Activated CD4-positive, alpha-beta T cell treated with anti-CD3 and anti-CD28 coated beads, Interleukin-2, Interleukin-4, amounts not matched to agents 100 ng/mL and 50 ng/mL, durations not matched to agents 16 hours and 8 hours (primary cell): ENCODE measurements at regions not wholly inside any gene's neighbourhood (a gene's known extent, or its start where the extent isn't known, plus 50 kb on each side); places are given as distances from the start of the nearest gene placed in this dataset.
"Not testable (repeated sequence)": the region's sequence is repeated elsewhere in the genome, so short reads cannot be mapped to it uniquely, and the experiment has no call there.

Experiments used
- DNase-seq: peaks from one replicate; pipeline ENCODE4 v3.0.0-alpha.2; 2020; ENCODE audit warnings: low spot score

- no peak for DNase-seq
Observed at GRCh38 chr5:25451294-25451693, 806.5 kb upstream of the CDH10 start.

- DNase-seq, result no peak
Observed at GRCh38 chr5:25448646-25449045, 803.9 kb upstream of the CDH10 start.

GRCh38 chr5:25448190-25448621 lies 803.4 kb upstream of the CDH10 start:
- no peak for DNase-seq

- DNase-seq, result not testable (repeated sequence)
Observed at GRCh38 chr5:25446061-25446420, 801.3 kb upstream of the CDH10 start.

DNA sequence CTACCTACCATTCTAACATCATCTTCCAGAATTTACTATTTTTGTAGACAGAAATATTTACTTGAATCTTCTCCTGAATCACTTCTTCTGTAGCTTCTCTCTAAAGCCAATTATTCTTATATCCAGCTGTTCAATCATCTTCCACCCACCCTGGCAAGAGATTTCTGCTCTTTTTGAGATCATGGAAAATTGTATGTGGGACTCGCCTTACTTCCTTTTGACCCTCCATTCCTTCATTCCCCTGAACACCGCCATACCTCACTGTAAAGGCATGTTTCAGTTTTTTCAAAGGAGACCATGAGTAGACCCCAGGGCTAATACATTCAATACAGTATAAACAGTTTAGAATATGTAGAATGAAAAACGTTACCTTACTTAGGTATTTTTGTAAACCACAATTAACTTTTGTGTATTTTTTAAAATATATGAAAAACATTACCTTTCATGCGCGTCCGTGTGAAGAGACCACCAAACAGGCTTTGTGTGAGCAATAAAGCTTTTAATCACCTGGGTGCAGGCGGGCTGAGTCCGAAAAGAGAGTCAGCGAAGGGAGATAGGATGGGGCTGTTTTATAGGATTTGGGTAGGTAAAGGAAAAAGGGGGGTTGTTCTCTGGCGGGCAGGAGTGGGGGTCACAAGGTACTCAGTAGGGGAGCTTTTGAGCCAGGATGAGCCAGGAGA lies 800.7 kb upstream of the CDH10 start:
- not testable (repeated sequence) for DNase-seq

GRCh38 chr5:25444697-25445096 lies 799.9 kb upstream of the CDH10 start:
- DNase-seq, result no peak

GRCh38 chr5:25441810-25442209 lies 797.0 kb upstream of the CDH10 start:
- DNase-seq, result no peak

- no peak for DNase-seq
Observed at GRCh38 chr5:25439025-25439424, 794.2 kb upstream of the CDH10 start.

GRCh38 chr5:25438375-25438774 lies 793.6 kb upstream of the CDH10 start:
- not testable (repeated sequence) for DNase-seq

GRCh38 chr5:25436452-25436851 lies 791.7 kb upstream of the CDH10 start:
- DNase-seq, result no peak

DNA sequence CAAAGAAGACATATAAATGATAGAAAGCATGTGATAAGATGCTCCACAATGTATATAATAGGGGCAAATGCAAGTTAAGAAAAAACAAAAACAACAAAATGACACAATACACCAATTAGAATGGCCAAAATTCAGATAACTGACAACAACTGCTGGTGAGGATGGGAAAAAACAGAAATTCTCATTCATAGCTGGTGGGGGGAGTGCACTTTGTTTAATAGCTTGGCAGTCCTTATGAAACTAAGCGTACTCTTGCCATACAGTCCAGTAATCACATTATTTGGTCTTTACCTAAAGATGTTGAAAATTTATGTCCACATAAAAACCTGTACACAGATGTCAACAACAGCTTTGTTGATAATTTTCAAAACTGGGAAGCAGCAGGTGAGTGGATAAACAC lies 791.1 kb upstream of the CDH10 start:
- DNase-seq, result no peak

DNA sequence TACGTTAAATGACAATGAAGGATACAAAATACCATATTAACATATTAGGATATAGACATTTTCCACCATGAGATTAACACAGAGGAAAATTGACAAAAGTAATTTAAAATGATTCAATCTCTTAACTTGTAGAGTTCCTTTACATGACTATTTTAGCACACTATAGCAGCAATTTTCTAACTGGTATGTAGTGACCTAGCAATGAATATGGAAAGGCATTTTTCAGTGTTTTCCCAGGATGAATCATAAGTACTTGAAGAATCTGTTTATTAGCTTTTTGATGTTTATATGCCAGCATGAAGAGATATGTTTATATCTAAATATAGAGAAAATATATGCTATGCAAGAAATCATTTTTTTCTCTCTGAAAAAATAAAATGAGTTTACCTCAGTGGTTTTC lies 782.5 kb upstream of the CDH10 start:
- DNase-seq, result no peak

DNA sequence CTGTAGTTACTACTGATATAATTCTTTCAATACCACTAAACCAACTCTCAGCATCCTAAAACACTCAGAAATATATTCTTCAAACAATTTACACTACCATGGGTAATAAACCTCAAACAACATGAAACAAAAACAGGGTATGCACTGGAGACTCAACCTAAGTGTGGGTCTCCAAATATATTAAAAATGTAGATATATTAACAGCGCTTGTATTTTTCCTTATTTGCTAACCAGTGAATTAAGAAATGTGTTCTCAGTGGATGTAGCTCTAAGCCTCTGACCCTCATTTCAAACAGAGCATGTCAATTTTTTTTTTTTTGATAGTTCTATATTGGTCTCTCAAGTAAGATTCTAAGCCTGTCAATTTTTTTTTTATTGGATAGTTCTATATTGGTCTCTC lies 778.5 kb upstream of the CDH10 start:
- no peak for DNase-seq

DNA sequence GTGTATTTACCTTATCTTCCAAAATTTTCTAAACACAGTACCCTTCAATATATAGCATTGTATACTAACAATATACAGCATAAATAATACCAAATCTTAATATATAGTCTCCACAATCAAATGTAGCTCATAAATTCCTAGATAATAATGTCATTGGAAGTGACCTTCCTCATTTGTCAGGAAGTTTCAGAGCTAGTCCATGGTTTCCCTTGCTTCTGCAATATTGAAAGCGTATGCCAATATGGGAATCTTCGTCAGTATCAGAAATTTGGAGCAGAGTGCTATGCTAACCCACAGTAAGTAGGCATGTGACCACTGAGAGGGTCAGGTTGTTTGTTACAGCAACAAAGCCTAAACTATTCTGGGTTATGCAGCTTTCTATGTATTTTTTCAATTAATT lies 774.9 kb upstream of the CDH10 start:
- no peak for DNase-seq

DNA sequence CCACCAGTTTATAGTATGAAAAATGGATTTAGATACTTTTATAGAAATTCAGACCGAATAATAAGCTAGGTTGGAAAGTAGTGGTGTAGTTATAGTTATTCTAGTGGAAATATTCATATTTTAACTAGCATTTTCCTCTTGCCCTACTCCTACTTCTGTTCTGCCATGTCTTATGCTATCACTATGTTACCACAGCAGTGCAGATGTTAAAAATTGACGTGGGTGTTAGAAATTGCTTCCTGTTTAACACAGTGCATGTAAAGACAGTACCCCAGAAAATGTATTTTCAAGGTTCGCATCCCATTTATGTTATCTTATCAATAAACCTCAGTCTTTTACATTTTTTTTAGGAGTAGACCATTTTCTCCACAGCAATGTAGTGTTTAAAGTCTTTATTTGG lies 774.2 kb upstream of the CDH10 start:
- no peak for DNase-seq

DNA sequence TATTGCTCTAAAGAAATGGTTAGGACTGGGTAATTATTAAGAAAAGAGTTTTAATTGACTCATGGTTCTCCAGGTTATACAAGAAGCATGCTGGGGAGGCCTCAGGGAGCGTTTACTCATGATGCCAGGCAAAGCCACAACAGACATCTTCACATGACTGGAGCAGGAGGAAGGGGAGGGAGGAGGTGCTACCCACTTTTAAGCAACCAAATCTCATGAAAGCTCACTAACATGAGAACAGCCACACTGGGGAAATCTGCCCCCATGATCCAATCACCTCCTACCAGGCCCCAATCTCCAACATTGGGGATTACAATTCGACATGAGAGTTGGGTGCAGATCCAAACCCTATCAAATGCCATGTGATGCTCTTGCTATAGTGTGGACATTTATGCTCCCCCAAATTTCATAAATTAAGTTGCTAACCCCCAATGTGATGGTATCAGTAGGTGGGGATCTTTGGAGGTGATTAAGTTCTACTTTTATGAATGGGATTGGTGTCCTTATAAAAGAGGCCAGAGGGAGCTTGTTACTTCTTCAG lies 773.6 kb upstream of the CDH10 start:
- DNase-seq, result no peak

GRCh38 chr5:25416960-25417359 lies 772.2 kb upstream of the CDH10 start:
- DNase-seq, result no peak

- no peak for DNase-seq
Observed at GRCh38 chr5:25415970-25416369, 771.2 kb upstream of the CDH10 start.

DNA sequence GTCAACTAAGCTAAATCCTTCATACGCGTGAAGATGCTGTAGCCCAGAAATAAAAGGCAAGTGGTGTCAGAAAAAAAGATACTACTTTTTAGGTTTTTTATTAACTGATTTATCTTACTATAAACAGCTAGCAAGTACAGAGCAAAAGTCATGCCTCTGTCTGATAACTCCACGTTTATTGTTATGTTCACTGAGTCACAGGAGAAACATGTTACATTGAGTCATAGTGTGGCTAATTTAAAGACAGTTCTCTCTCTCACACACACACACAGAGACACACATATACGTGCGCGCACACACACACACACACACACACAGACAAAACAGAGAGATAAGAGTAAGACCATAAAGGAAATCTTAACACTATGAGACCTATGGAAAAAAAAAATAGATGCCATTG lies 770.0 kb upstream of the CDH10 start:
- no peak for DNase-seq

DNA sequence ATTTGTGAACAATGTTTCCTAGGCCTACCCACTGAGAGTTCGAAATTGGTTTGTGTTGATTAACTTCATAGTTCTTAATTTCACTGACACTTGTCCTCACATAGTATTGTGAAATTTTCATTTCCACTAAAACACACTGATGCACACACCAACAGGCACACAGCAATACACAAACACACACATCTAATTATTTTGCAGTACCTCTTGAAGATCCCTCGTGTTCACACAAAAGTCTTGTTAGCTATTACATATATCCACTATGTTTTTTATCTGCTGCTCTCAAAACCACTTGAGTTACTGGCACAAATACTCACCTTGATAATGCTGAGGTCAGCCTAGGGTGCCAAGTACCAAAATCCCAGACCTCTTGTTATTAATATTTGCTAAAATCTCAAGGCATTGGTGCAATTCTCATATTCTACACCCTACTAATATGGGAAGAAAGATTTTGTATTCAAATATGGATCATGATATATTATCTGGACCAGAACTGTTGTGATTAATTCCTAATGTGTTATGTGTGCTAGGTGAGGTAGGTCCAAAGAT lies 767.4 kb upstream of the CDH10 start:
- no peak for DNase-seq

DNA sequence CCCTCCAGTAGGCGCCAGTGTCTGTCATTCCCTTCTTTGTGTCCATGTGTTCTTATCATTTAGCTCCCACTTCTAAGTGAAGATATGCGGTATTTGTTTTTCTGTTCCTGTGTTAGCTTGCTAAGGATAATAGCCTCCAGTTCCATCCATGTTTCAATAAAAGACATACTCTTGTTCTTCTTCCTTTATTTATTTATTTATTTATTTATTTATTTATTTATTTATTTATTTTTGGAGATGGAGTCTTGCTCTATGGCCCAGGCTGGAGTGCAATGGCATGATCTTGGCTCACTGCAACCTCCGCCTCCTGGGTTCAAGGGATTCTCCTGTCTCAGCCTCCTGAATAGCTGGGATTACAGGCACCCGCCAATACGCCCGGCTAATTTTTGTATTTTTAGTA lies 762.6 kb upstream of the CDH10 start:
- DNase-seq, result not testable (repeated sequence)

- no peak for DNase-seq
Observed at GRCh38 chr5:25405850-25406249, 761.1 kb upstream of the CDH10 start.

DNA sequence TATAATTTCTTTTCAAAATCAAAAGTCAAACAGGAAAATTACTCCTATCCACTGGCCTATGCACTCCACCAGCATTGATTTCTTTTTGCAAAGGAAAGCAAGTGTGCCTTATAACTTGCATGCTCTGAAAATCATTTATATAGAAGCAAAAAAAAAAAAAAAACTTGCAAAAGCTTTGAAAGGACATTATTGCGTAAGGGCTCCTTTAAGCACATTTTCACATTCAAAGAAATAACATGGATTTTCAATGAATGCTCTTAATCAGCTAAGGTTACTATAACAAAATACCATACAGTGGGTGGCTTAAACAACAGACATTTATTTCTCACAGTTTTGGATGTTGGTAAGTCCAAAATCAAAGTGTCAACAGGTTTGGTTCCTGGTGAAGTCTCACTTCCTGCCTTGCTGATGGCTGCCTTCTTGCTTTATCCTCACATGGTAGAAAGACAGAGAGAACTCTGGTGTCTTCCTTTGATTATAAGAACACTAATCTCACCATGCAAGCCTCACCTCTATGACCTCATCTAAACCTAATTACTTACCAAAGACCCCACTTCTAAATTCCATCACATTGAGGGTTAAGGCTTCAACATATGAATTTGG lies 755.2 kb upstream of the CDH10 start:
- no peak for DNase-seq

DNA sequence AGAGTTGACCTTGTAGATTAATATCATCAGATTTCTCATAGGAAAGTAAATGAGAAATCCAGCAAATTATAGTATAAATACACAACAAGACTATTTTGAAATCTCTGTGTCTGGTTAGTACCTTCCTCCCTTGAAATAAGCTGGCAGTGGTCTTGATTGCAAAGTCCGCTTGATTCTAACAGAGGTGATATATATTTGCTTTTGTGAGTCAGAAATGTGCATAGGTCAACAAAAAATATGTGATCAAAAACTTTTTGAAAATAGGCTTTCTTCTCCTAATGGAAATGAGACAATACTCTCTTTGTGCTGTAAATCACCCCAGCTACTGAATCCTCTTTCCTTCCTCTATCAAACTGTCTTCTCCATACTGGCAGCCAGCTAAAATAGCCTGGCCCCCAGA lies 749.2 kb upstream of the CDH10 start:
- DNase-seq, result no peak
